HTR-8/SVneo (cell line): ENCODE measurements at regions not wholly inside any gene's neighbourhood (a gene's known extent, or its start where the extent isn't known, plus 50 kb on each side); places are given as distances from the start of the nearest gene placed in this dataset.
"Not testable (repeated sequence)": the region's sequence is repeated elsewhere in the genome, so short reads cannot be mapped to it uniquely, and the experiment has no call there.

ENCODE experiments used
- DNase-seq: peaks from one replicate; pipeline ENCODE4 v3.0.0; 2011; ENCODE audit warnings: low spot score, mixed read lengths; ENCODE audit not compliant: insufficient read length
- FAIRE-seq: peaks from 2 replicates; lab custom pipeline; 2011; peaks lifted over from hg19 to GRCh38; lab: Jason Lieb, UNC

- DNase-seq, result no peak
- FAIRE-seq, result no peak
Measured at GRCh38 chr7:8314566-8314965, 52.6 kb upstream of the ICA1 start.

- FAIRE-seq, result no peak
Measured at GRCh38 chr7:8319115-8319514, 57.1 kb upstream of the ICA1 start.

DNA sequence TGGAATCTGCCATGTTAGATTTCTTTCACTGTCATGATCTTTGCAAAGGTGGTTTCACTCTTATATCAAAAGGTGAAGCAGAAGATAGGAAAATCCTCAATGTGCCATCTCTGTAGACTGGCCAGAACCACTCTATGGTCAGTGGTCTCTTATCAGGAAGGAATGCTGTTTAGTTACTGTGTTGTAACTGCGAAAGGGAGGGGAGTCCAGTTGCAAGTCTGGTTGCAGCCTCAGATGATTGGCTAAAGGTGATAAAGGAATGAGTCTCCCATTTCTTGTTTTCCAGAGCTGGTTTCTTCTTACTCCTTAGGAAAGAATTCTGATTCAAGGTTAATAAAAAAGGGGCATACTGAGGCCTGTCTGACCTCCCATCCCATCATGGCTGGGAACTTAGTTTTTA is 58.2 kb upstream of the ICA1 start:
- FAIRE-seq (no peak), DNase-seq (no peak)

More at GRCh38 chr7:8319115-8319514, 57.1 kb upstream of the ICA1 start:
- DNase-seq, result no peak

- DNase-seq (no peak), FAIRE-seq (no peak)
Measured at GRCh38 chr7:8321312-8321711, 59.3 kb upstream of the ICA1 start.

DNA sequence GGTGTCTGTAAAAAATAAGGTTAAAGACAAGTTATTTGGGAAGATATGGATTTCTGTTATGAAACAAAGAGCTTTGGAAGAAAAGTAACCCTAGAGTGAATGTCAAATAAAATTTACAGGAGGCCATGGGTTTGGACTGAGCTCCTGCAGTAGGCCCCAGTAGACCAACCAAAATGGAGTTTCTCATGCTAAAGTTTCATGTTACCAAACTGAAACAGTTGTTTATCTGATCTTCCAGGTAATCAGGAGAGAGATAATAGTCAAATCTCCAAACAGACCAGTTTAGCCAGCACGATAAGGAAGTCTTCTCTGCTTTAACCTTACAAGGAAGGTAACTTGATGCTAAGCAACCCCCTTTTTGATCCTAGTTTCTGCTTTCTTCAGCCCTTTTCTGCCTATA is 60.7 kb upstream of the ICA1 start:
- DNase-seq, result no peak
- no peak for FAIRE-seq

DNA sequence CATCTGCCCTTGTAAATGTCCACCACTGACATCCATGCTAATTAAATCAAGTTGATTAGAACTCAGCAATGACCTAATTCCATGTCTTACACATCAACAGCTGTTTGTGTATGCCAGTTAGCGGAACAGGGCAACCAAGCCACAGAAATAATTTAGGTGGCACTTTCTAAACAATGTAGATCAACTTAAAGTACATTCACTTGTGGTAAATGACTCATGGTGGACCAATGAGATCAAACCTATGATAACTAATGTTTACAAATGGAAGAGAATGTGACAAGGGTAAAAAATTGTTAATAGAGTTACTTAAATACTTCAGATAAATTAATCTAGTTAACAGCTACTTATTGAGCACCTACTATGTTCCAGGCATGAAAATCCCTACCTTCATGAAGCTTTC is 63.1 kb upstream of the ICA1 start:
- no peak for DNase-seq
- no peak for FAIRE-seq

- FAIRE-seq (no peak), DNase-seq (no peak)
Measured at GRCh38 chr7:8327199-8327598, 65.2 kb upstream of the ICA1 start.

GRCh38 chr7:8338206-8338605 is 76.2 kb upstream of the ICA1 start:
- DNase-seq (no peak), FAIRE-seq (no peak)

GRCh38 chr7:8343556-8343955 is 81.6 kb upstream of the ICA1 start:
- no peak for DNase-seq
- no peak for FAIRE-seq

- not testable (repeated sequence) for FAIRE-seq, DNase-seq
Measured at GRCh38 chr7:8347395-8347794, 85.4 kb upstream of the ICA1 start.

DNA sequence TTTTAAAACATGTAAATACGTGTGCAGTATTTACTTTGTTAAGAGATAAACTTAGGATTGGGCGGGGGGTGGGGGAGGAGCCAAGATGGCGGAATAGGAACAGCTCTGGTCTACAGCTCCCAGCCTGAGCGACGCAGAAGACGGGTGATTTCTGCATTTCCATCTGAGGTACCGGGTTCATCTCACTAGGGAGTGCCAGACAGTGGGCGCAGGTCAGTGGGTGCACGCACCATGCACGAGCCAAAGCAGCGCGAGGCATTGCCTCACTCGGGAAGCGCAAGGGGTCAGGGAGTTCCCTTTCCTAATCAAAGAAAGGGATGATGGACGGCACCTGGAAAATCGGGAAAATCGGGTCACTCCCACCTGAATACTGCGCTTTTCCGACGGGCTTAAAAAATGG is 81.8 kb upstream of the NXPH1 start:
- FAIRE-seq, DNase-seq: not testable (repeated sequence)

GRCh38 chr7:8353991-8354390 is 79.4 kb upstream of the NXPH1 start:
- no peak for DNase-seq
- no peak for FAIRE-seq

DNA sequence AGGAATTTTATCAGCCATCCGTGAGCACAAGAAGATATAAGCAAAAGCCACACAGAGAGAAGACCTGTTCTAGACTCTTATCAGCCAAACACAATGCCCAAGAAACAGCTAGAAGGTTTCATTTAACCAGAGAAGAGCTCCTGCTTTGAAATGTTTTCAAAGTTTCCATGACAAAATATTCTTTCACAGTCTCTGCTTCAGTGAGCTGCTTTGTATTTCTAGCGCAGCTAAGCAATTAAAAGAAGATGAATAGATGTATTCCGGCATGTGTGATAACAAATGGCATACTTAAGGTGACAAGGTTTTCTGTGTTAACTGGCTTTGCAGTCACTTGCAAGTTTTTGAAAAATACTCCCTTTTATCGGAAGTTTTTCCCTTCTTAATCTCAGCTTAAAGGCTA is 78.9 kb upstream of the NXPH1 start:
- no peak for DNase-seq
- no peak for FAIRE-seq

DNA sequence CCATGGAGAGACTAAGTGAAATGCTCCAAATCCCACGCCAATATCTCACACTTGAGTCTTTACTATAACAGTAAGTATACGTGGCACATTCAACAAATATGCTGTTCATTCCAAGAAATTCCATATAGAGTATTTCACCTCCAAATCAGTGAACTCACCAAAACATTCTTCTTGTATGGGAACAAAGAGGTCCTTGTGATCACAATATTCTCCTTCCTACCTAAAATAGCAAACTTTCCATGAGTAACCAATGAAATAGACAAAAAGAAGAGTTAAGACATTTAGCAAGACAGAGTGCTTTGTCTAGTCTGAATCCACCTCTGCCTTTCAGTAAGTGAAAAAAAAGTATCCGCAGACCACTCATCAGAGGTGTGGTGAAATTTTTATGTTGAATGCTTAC is 77.3 kb upstream of the NXPH1 start:
- no peak for DNase-seq
- FAIRE-seq, result no peak

- FAIRE-seq (no peak), DNase-seq (no peak)
Measured at GRCh38 chr7:8357536-8357935, 75.9 kb upstream of the NXPH1 start.

- no peak for FAIRE-seq
- no peak for DNase-seq
Measured at GRCh38 chr7:8360564-8361153, 72.8 kb upstream of the NXPH1 start.

GRCh38 chr7:8362723-8363369 is 70.6 kb upstream of the NXPH1 start:
- no peak for FAIRE-seq
- no peak for DNase-seq

DNA sequence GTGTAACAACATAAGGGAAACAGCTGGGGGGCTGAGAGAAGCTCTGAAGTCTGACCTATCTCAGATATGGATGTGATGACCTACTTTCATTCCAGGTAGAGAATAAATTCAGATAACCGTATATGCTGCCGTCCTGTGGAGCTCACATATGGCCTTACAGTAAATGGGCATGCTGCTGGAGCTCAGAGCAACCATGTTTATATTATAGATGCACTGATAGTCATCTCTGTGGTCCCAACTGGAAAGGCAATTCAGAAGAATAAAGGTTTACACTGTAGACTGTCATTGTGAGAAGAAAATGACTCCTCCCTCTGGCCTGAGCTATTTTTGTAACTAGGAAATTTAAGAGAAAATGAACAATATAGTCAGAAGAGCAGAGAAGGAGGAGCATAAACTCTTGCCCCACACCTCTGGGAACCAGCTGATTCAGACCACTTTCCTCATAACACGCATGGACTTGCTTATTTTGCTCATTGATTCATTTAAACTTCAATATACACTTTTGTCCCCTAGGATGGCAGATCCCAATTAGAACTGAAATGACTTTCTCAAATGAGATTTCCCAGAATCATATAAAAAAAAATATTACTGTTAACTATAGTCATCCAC is 69.9 kb upstream of the NXPH1 start:
- DNase-seq (no peak), FAIRE-seq (no peak)

GRCh38 chr7:8365499-8366110 is 67.8 kb upstream of the NXPH1 start:
- FAIRE-seq (peak; percentile 48), DNase-seq (no peak)

DNA sequence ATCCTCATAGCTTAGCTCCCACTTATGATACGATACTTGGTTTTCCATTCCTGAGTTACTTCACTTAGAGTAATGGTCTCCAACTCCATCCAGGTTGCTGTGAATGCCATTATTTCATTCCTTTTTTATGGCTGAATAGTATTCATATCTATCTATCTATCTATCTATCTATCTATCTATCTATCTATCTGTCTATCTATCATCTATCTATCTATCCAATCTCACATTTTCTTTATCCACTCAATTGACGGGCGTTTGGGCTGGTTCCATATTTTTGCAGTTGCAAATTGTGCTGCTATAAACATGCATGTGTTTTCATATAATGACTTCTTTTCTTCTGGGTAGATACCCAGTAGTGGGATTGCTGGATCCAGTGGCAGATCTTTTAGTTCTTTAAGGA is 65.4 kb upstream of the NXPH1 start:
- DNase-seq, FAIRE-seq: not testable (repeated sequence)

DNA sequence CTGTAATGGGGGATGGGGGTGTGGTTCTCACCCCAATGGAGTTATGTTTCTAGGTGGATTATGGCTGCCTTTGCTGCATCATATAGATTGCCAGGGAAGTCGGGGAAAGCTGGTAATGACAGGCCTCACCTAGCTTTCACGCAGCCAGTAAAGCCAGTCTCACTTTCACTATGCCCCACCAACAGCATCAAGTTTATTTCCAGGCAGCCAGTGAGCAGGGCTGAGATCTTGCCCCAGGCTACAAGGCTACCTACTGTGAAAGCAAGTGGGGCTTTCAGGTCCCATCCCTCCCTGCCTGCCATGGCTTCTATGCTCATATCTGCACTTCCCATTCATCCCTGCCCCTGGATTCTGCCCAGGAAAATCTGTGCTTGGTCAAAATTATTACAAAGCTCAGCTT is 61.7 kb upstream of the NXPH1 start:
- no peak for DNase-seq
- no peak for FAIRE-seq
